Endodermal cell (in vitro differentiated cells): ENCODE measurements at regions not wholly inside any gene's neighbourhood (a gene's known extent, or its start where the extent isn't known, plus 50 kb on each side); places are given as distances from the start of the nearest gene placed in this dataset.

Experiments
- DNase-seq: peaks from one replicate; pipeline ENCODE4 v3.0.0-alpha.2; 2017
- H3K27ac ChIP-seq: 2 replicates; pipeline ENCODE4 v1.5.1; 2013; ENCODE audit warnings: mild to moderate bottlenecking, low read depth, low read length, moderate library complexity
- H3K27me3 ChIP-seq: 2 replicates; pipeline ENCODE4 v1.6.1; 2013; ENCODE audit warnings: mild to moderate bottlenecking, low read length, moderate library complexity; ENCODE audit not compliant: insufficient read depth, control insufficient read depth, poor library complexity, severe bottlenecking
- H3K36me3 ChIP-seq: 2 replicates; pipeline ENCODE4 v1.7.0; 2013; ENCODE audit warnings: mild to moderate bottlenecking, low read length, moderate library complexity; ENCODE audit not compliant: control insufficient read depth, insufficient read depth
- H3K4me1 ChIP-seq: one replicate; pipeline ENCODE4 v1.7.0; 2013; ENCODE audit warnings: low read length; ENCODE audit not compliant: control insufficient read depth, insufficient read depth
- H3K4me3 ChIP-seq: 2 replicates; pipeline ENCODE4 v1.5.1; 2013; ENCODE audit warnings: mild to moderate bottlenecking, low read length, moderate library complexity
- H3K9ac ChIP-seq: 2 replicates; pipeline ENCODE4 v1.6.1; 2013; ENCODE audit warnings: mild to moderate bottlenecking, low read length, moderate library complexity; ENCODE audit not compliant: poor library complexity, severe bottlenecking; ENCODE audit errors: extremely low read depth
- H3K9me3 ChIP-seq: 2 replicates; pipeline ENCODE4 v1.6.1; 2013; ENCODE audit warnings: mild to moderate bottlenecking, low read length, moderate library complexity; ENCODE audit not compliant: control insufficient read depth
- H3K27ac Mint-ChIP-seq: 2 replicates; pipeline ENCODE4 v1.8.0; 2020; ENCODE audit warnings: mixed read lengths
- H3K27me3 Mint-ChIP-seq: 2 replicates; pipeline ENCODE4 v1.8.0; 2021; ENCODE audit warnings: mild to moderate bottlenecking, mixed read lengths; ENCODE audit not compliant: insufficient read depth
- H3K36me3 Mint-ChIP-seq: 2 replicates; pipeline ENCODE4 v1.8.0; 2020; ENCODE audit warnings: low read depth, mixed read lengths
- H3K4me1 Mint-ChIP-seq: 2 replicates; pipeline ENCODE4 v1.8.0; 2020; ENCODE audit warnings: mixed read lengths
- H3K4me3 Mint-ChIP-seq: 2 replicates; pipeline ENCODE4 v1.8.0; 2020; ENCODE audit warnings: mild to moderate bottlenecking, moderate library complexity, mixed read lengths
- H3K9me3 Mint-ChIP-seq: 2 replicates; pipeline ENCODE4 v1.8.0; 2020; ENCODE audit warnings: mild to moderate bottlenecking, mixed read lengths
- WGBS, 2 experiments: methylation state at CpG; one replicate each; pipeline versions ENCODE4 v1.1.5 to v1.1.7; 2013; ENCODE audit warnings: missing lambda C conversion rate in 2 of 2, mixed read lengths in 1 of 2; ENCODE audit not compliant: insufficient coverage in 1 of 2, insufficient read length in 1 of 2; 5-methylcytosine and 5-hydroxymethylcytosine counted together
- TF ChIP-seq, protein P1 (sequence below): fragments of 200-600 bp; sonication (generic); conservative IDR thresholded peaks from 2 replicates; pipeline ENCODE4 v1.5.0; 2021; ENCODE audit warnings: antibody characterized with exemption, mild to moderate bottlenecking

DNA sequence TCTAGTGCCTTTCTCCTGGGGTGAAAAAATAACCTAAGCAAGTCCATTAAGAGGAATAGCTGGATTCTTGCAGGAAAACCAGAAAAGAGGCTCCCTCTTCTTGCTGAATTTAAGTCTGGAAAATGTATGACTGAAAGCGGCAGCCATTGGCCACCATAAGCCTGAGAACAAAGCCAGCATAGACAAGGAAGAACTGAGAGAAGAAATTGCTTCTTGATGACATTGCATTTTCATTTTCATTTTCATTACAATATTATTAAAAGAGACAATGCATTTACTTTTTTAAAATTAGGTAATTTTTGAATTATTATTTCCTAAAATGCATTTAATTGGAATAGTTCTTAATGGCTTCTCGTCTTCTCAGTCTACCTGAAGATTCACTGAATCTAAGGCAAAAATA is 1157.5 kb upstream of the ZEB2 start:
- H3K4me3 Mint-ChIP-seq, result no peak overlapping the region
- Histone ChIP-seq H3K9ac (no peak overlapping the region), H3K27me3 (no peaks in the 10 kb centered on the region), H3K36me3 (no peaks in the 10 kb centered on the region), H3K9me3 (no peaks in the 10 kb centered on the region), H3K4me1 (no peaks in the 10 kb centered on the region), H3K27ac (no peak overlapping the region), H3K4me3 (no peak overlapping the region)
- H3K36me3 Mint-ChIP-seq, result no peaks in the 10 kb centered on the region
- 93 to 100% methylated on average over 1 to 2 of the region's 2 CpGs for WGBS, 2 experiments
- TF ChIP-seq, protein P1, sequence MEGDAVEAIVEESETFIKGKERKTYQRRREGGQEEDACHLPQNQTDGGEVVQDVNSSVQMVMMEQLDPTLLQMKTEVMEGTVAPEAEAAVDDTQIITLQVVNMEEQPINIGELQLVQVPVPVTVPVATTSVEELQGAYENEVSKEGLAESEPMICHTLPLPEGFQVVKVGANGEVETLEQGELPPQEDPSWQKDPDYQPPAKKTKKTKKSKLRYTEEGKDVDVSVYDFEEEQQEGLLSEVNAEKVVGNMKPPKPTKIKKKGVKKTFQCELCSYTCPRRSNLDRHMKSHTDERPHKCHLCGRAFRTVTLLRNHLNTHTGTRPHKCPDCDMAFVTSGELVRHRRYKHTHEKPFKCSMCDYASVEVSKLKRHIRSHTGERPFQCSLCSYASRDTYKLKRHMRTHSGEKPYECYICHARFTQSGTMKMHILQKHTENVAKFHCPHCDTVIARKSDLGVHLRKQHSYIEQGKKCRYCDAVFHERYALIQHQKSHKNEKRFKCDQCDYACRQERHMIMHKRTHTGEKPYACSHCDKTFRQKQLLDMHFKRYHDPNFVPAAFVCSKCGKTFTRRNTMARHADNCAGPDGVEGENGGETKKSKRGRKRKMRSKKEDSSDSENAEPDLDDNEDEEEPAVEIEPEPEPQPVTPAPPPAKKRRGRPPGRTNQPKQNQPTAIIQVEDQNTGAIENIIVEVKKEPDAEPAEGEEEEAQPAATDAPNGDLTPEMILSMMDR, result no peak
- peaks cover 4% of the 10 kb centered on the region for H3K9me3 Mint-ChIP-seq
- no peak overlapping the region for H3K27ac Mint-ChIP-seq
- no peak for DNase-seq
- H3K27me3 Mint-ChIP-seq, result no peaks in the 10 kb centered on the region
- peaks cover 6% of the 10 kb centered on the region for H3K4me1 Mint-ChIP-seq

DNA sequence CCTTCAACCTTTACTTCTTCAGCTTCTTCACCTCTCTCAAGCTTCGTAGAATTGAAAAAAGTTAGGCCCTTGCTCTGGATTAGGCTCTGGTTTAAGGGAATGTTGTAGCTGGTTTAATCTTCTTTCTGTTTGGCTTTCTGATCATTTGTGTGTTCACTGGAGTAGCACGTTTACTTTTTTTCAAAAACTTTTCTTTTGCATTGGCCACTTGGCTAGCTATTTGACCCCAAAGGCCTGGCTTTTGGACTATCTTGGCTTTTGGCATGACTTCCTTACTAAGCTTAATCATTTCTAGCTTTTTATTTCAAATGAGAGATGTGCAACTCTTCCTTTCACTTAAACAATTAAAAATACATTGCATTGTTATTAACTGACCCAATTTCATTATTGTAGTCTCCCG is 1154.8 kb upstream of the ZEB2 start:
- no peaks in the 10 kb centered on the region for H3K9me3 ChIP-seq
- no peak for DNase-seq
- H3K4me3 ChIP-seq, result no peak overlapping the region
- H3K27me3 ChIP-seq, result no peaks in the 10 kb centered on the region
- no peak overlapping the region for H3K27ac ChIP-seq
- WGBS, 2 experiments, result 79 to 91% methylated on average over 2 to 3 of the region's 3 CpGs
- H3K36me3 Mint-ChIP-seq, result no peaks in the 10 kb centered on the region
- H3K27ac Mint-ChIP-seq, result no peak overlapping the region
- H3K27me3 Mint-ChIP-seq, result no peaks in the 10 kb centered on the region
- H3K4me3 Mint-ChIP-seq, result no peak overlapping the region
- peaks cover 6% of the 10 kb centered on the region for H3K4me1 Mint-ChIP-seq
- TF ChIP-seq, protein P1, result no peak
- H3K4me1 ChIP-seq, result no peaks in the 10 kb centered on the region
- H3K9me3 Mint-ChIP-seq, result peaks cover 4% of the 10 kb centered on the region
- no peaks in the 10 kb centered on the region for H3K36me3 ChIP-seq
- H3K9ac ChIP-seq, result no peak overlapping the region

DNA sequence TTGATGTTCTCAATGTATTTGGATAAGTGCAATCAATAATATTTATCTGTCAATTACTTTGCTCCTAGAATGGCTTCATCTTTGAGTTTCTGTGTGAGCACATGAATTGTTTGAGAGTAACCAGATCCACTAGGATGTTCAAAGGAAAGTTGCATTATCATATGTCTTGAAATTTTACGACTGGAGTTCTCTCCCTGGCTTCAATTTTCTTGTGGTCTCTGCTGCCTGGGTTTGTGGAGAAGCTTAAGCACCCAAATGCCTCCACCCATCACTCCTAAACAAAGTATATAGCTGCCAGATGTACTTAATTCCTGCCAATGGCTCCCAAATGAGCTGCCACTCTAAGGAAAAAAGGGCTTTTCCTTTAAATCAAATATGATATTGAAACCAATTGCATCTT is 1149.4 kb upstream of the ZEB2 start:
- Mint-ChIP-seq H3K4me1 (peaks cover 6% of the 10 kb centered on the region), H3K36me3 (no peaks in the 10 kb centered on the region), H3K9me3 (no peaks in the 10 kb centered on the region), H3K27me3 (no peaks in the 10 kb centered on the region), H3K4me3 (no peak overlapping the region), H3K27ac (no peak overlapping the region)
- DNase-seq, result no peak
- Histone ChIP-seq H3K27ac (no peak overlapping the region), H3K4me3 (no peak overlapping the region), H3K9ac (no peak overlapping the region), H3K9me3 (no peaks in the 10 kb centered on the region), H3K4me1 (no peaks in the 10 kb centered on the region), H3K36me3 (no peaks in the 10 kb centered on the region), H3K27me3 (no peaks in the 10 kb centered on the region)
- 86% methylated on average over 1 of the region's 1 CpG; no CpG with 5 or more reads in 1 of the 2 experiments for WGBS, 2 experiments
- TF ChIP-seq, protein P1, result no peak
